ENCODE measurements at regions not wholly inside any gene's neighbourhood (a gene's known extent, or its start where the extent isn't known, plus 50 kb on each side); places are given as distances from the start of the nearest gene placed in this dataset.

- Mint-ChIP-seq H3K9me3 (ENCODE audit: low read depth) (no peaks in the 10 kb centered on the region), H3K36me3 (ENCODE audit: insufficient read depth) (no peaks in the 10 kb centered on the region), H3K27ac (no peak overlapping the region), H3K27me3 (peaks cover 12% of the 10 kb centered on the region), H3K4me1 (ENCODE audit: low read depth) (no peaks in the 10 kb centered on the region), H3K4me3 (ENCODE audit: low read depth) (no peak overlapping the region)
- no peak for DNase-seq (ENCODE audit: low spot score, unreplicated experiment)
- TF ChIP-seq CTCF (IDR thresholded peaks at IDR 0.05; ENCODE audit: unreplicated experiment) = no peak
Observed at GRCh38 chr3:139735191-139735590, 57.4 kb upstream of the NMNAT3 start.

GRCh38 chr3:139732729-139733128 lies 55.0 kb upstream of the NMNAT3 start:
- H3K27me3 Mint-ChIP-seq = peaks cover 12% of the 10 kb centered on the region
- H3K4me3 Mint-ChIP-seq (ENCODE audit: low read depth) = no peak overlapping the region

GRCh38 chr3:139729300-139729699 lies 51.5 kb upstream of the NMNAT3 start:
- Mint-ChIP-seq H3K36me3 (ENCODE audit: insufficient read depth) (no peaks in the 10 kb centered on the region), H3K27ac (no peak overlapping the region), H3K9me3 (ENCODE audit: low read depth) (no peaks in the 10 kb centered on the region), H3K4me3 (ENCODE audit: low read depth) (no peak overlapping the region), H3K27me3 (peaks cover 10% of the 10 kb centered on the region), H3K4me1 (ENCODE audit: low read depth) (no peaks in the 10 kb centered on the region)
- no peak for TF ChIP-seq CTCF (IDR thresholded peaks at IDR 0.05; ENCODE audit: unreplicated experiment)
- no peak for DNase-seq (ENCODE audit: low spot score, unreplicated experiment)

More at GRCh38 chr3:139732729-139733128, 55.0 kb upstream of the NMNAT3 start:
- no peaks in the 10 kb centered on the region for H3K9me3 Mint-ChIP-seq (ENCODE audit: low read depth)
- no peaks in the 10 kb centered on the region for H3K4me1 Mint-ChIP-seq (ENCODE audit: low read depth)
- no peak overlapping the region for H3K27ac Mint-ChIP-seq
- H3K36me3 Mint-ChIP-seq (ENCODE audit: insufficient read depth) = no peaks in the 10 kb centered on the region
- no peak for TF ChIP-seq CTCF (IDR thresholded peaks at IDR 0.05; ENCODE audit: unreplicated experiment)
- no peak for DNase-seq (ENCODE audit: low spot score, unreplicated experiment)

GRCh38 chr3:139728414-139728813 lies 50.6 kb upstream of the NMNAT3 start:
- H3K4me3 Mint-ChIP-seq (ENCODE audit: low read depth) = no peak overlapping the region
- DNase-seq (ENCODE audit: low spot score, unreplicated experiment) = no peak

More at GRCh38 chr3:139728414-139728813, 50.6 kb upstream of the NMNAT3 start:
- Mint-ChIP-seq H3K36me3 (ENCODE audit: insufficient read depth) (no peaks in the 10 kb centered on the region), H3K27me3 (peaks cover 10% of the 10 kb centered on the region), H3K9me3 (ENCODE audit: low read depth) (no peaks in the 10 kb centered on the region), H3K4me1 (ENCODE audit: low read depth) (no peaks in the 10 kb centered on the region), H3K27ac (no peak overlapping the region)
- no peak for TF ChIP-seq CTCF (IDR thresholded peaks at IDR 0.05; ENCODE audit: unreplicated experiment)
